Fibroblast of lung (primary cell): ENCODE measurements at regions not wholly inside any gene's neighbourhood (a gene's known extent, or its start where the extent isn't known, plus 50 kb on each side); places are given as distances from the start of the nearest gene placed in this dataset.

Experiments
- CTCF ChIP-seq, 2 donors: IDR thresholded peaks in 1 of 2; conservative IDR thresholded peaks in 1 of 2; 1 replicate in 1 of 2; 2 replicates in 1 of 2; pipeline ENCODE4 v1.5.1; 2011 to 2012; ENCODE audit warnings: low read length in 2 of 2, control low read depth in 1 of 2, inconsistent platforms in 1 of 2, low read depth in 1 of 2, mild to moderate bottlenecking in 1 of 2
- EZH2 ChIP-seq: IDR thresholded peaks from 2 replicates; pipeline ENCODE4 v1.5.1; 2012; ENCODE audit warnings: low read length, control low read depth, mild to moderate bottlenecking; ENCODE audit errors: missing control alignments

- no peak for TF ChIP-seq EZH2
- no peak for TF ChIP-seq CTCF (conservative IDR thresholded peaks at IDR 0.05 in 1 of 2, IDR thresholded peaks at IDR 0.05 in 1 of 2; ENCODE audit: low read depth in 1 of 2, low read length in 2 of 2)
Measured at GRCh38 chr2:109700680-109701274, 86.6 kb downstream of the SOWAHC start.
